HL-60 (cell line): ENCODE measurements at regions not wholly inside any gene's neighbourhood (a gene's known extent, or its start where the extent isn't known, plus 50 kb on each side); places are given as distances from the start of the nearest gene placed in this dataset.

ENCODE experiments used
- DNase-seq, 2 experiments: peaks; one replicate each; pipeline ENCODE4 v3.0.0-alpha.2; 2010 to 2020; ENCODE audit warnings: low read depth in 1 of 2, low spot score in 1 of 2
- H3K27ac ChIP-seq: fragments of 250-450 bp; sonication (Bioruptor Pico); replicated peaks from 2 replicates; pipeline ENCODE4 v1.5.1; 2020; ENCODE audit warnings: mild to moderate bottlenecking, moderate library complexity
- H3K27me3 ChIP-seq: fragments of 250-450 bp; sonication (Bioruptor Pico); 2 replicates; pipeline ENCODE4 v1.5.1; 2021; ENCODE audit warnings: mild to moderate bottlenecking, moderate library complexity; ENCODE audit not compliant: insufficient read depth, poor library complexity, severe bottlenecking
- H3K4me3 ChIP-seq: replicated peaks from 2 replicates; pipeline ENCODE4 v1.5.1; 2011; ENCODE audit warnings: mild to moderate bottlenecking, control low read depth, low read length; ENCODE audit not compliant: insufficient read depth
- GABPA ChIP-seq: IDR thresholded peaks from 2 replicates; pipeline ENCODE4 v1.6.1; 2012; ENCODE audit warnings: low read depth
- POLR2AphosphoS5 ChIP-seq: IDR thresholded peaks from 2 replicates; pipeline ENCODE4 v1.6.1; 2012; ENCODE audit warnings: low read depth
- SPI1 ChIP-seq: IDR thresholded peaks from 2 replicates; pipeline ENCODE4 v1.6.1; 2012; ENCODE audit warnings: low read depth, mild to moderate bottlenecking, borderline replicate concordance
- TF ChIP-seq, protein P1 (sequence below): IDR thresholded peaks from 2 replicates; pipeline ENCODE4 v1.6.1; 2012; ENCODE audit warnings: low read depth; ENCODE audit not compliant: insufficient replicate concordance
- TF ChIP-seq, protein P2 (sequence below): IDR thresholded peaks from one replicate; pipeline ENCODE4 v1.5.1; 2011; ENCODE audit warnings: low read length, control low read depth, inconsistent platforms; ENCODE audit not compliant: insufficient read depth

DNA sequence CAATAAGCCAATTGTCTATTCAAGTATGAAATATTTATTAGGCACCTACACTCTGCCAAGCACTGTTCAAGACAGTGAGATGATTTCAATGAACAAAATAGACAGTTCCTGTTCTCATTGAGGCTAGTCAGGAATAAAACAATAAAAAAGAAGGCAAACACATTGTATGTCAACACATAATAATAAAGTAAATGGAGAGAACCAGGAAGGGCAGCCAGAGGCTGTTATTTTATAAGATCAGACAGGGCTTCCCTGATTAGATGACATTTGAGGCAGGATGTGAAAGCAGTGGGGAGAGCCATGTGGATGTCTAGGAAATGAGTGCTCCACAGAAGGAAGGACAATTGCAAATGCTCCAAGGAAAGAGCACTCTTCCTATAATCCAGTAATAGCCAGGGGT, 2371.1 kb downstream of the MAT2B start:
- no peaks in the 10 kb centered on the region for H3K27me3 ChIP-seq
- H3K4me3 ChIP-seq: no peak overlapping the region
- DNase-seq: no peak
- TF ChIP-seq, protein P1, sequence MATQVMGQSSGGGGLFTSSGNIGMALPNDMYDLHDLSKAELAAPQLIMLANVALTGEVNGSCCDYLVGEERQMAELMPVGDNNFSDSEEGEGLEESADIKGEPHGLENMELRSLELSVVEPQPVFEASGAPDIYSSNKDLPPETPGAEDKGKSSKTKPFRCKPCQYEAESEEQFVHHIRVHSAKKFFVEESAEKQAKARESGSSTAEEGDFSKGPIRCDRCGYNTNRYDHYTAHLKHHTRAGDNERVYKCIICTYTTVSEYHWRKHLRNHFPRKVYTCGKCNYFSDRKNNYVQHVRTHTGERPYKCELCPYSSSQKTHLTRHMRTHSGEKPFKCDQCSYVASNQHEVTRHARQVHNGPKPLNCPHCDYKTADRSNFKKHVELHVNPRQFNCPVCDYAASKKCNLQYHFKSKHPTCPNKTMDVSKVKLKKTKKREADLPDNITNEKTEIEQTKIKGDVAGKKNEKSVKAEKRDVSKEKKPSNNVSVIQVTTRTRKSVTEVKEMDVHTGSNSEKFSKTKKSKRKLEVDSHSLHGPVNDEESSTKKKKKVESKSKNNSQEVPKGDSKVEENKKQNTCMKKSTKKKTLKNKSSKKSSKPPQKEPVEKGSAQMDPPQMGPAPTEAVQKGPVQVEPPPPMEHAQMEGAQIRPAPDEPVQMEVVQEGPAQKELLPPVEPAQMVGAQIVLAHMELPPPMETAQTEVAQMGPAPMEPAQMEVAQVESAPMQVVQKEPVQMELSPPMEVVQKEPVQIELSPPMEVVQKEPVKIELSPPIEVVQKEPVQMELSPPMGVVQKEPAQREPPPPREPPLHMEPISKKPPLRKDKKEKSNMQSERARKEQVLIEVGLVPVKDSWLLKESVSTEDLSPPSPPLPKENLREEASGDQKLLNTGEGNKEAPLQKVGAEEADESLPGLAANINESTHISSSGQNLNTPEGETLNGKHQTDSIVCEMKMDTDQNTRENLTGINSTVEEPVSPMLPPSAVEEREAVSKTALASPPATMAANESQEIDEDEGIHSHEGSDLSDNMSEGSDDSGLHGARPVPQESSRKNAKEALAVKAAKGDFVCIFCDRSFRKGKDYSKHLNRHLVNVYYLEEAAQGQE: no peak
- TF ChIP-seq SPI1 (no peak), POLR2AphosphoS5 (no peak), GABPA (no peak)
- TF ChIP-seq, protein P2, sequence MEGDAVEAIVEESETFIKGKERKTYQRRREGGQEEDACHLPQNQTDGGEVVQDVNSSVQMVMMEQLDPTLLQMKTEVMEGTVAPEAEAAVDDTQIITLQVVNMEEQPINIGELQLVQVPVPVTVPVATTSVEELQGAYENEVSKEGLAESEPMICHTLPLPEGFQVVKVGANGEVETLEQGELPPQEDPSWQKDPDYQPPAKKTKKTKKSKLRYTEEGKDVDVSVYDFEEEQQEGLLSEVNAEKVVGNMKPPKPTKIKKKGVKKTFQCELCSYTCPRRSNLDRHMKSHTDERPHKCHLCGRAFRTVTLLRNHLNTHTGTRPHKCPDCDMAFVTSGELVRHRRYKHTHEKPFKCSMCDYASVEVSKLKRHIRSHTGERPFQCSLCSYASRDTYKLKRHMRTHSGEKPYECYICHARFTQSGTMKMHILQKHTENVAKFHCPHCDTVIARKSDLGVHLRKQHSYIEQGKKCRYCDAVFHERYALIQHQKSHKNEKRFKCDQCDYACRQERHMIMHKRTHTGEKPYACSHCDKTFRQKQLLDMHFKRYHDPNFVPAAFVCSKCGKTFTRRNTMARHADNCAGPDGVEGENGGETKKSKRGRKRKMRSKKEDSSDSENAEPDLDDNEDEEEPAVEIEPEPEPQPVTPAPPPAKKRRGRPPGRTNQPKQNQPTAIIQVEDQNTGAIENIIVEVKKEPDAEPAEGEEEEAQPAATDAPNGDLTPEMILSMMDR: no peak
- no peak overlapping the region for H3K27ac ChIP-seq

DNA sequence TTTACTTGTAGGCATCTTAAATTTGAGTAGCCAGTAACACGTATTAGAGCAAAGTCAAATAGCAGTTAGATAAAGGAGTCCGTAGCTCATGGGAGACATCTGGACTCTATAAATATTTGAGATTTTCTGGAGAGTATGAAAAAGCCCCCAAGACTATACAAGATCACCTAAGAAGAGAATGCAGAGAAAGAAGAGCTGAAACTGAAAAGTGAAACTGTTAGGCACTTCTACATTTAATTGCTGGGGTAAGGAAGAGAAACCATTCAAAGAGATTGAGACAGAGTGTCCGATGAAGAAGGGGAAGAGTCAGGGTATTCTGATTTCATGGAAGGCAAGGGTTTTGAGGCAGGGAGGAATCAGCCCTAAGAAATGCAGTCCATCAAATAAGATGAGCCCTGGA, 2372.1 kb downstream of the MAT2B start:
- DNase-seq: no peak
- Histone ChIP-seq H3K27ac (no peak overlapping the region), H3K4me3 (no peak overlapping the region), H3K27me3 (no peaks in the 10 kb centered on the region)
- TF ChIP-seq SPI1 (no peak), POLR2AphosphoS5 (no peak)
- TF ChIP-seq, protein P1: no peak

DNA sequence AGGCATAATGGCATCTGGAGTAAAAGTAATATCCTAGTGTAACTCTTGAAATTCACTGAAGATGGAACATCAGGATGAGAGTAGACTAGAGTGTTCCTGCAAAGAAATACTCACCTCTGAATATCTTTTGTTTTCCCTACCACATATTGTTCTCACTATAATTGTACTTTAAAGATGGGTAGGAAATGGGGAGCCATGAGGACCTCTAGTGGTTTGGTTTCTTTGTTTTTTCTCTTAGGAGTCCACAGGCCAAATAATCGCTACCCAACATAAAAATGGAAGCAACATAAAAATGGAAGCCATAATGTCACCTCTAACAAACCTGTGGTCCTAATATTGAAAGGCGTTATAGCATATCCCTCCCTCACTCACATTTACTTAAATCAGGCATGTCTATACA, 2375.8 kb downstream of the MAT2B start:
- DNase-seq: no peak
- no peak for TF ChIP-seq POLR2AphosphoS5
- no peak for TF ChIP-seq SPI1
- TF ChIP-seq, protein P1: no peak
- no peak for TF ChIP-seq GABPA
- TF ChIP-seq, protein P2: no peak
- no peak overlapping the region for H3K4me3 ChIP-seq
- H3K27me3 ChIP-seq: no peaks in the 10 kb centered on the region
- no peak overlapping the region for H3K27ac ChIP-seq

DNA sequence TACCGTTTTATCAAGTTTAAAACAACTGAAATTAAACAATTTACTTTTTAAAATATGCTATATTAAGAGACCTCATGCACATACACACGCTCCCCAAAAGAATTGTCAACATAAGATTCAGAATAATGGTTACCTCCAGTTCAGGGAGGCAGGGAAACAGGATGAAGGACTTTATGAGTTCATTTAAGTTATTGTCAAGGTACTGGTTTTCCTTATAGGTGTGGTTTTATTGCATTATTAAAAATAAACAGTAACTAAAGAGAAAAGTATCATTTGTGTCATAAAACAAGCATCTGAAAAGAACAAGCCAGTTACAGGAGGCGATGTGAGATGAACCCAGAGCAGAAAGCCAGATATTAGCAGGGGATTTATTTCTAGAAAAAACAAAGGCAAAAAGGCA, 2376.7 kb downstream of the MAT2B start:
- TF ChIP-seq, protein P2: no peak
- TF ChIP-seq SPI1 (no peak), POLR2AphosphoS5 (no peak), GABPA (no peak)
- TF ChIP-seq, protein P1: no peak
- Histone ChIP-seq H3K4me3 (no peak overlapping the region), H3K27me3 (no peaks in the 10 kb centered on the region), H3K27ac (no peak overlapping the region)
- no peak for DNase-seq
